ENCODE measurements at regions not wholly inside any gene's neighbourhood (a gene's known extent, or its start where the extent isn't known, plus 50 kb on each side); places are given as distances from the start of the nearest gene placed in this dataset.

DNA sequence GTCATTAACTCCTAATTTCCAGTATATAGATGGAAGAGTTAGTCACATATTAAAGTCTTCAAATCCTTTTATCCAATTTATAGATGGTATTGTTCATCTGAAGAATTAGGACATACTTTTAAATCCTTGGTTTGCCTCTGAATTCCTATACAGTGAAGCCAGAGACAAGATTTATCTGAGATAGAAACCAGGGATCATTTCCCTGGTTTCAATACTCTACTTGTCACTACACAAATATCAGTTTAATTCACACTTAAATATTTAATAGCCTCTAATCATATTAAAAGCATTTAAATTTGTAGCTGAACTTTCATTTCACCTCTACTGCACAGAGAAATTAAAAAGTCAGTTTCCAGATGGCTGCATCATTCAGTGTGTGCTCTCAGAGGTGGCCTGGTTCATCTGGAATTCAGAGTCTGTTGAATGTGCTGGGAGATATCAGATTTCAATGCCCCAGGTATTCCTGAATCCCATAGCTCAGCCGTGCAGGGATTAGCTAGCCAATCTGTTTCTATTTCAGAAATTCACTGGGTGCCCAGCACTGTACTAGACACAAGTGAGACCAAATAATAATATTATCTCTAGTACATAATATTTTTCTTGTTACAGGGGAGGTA lies 344.3 kb downstream of the AASDHPPT start:
- DNase-seq (no peak), ATAC-seq (no peak)
- no peaks in the 10 kb centered on the region for H3K4me1 ChIP-seq
- no peak for TF ChIP-seq POLR2A (IDR thresholded peaks at IDR 0.05)
- TF ChIP-seq, protein P1, sequence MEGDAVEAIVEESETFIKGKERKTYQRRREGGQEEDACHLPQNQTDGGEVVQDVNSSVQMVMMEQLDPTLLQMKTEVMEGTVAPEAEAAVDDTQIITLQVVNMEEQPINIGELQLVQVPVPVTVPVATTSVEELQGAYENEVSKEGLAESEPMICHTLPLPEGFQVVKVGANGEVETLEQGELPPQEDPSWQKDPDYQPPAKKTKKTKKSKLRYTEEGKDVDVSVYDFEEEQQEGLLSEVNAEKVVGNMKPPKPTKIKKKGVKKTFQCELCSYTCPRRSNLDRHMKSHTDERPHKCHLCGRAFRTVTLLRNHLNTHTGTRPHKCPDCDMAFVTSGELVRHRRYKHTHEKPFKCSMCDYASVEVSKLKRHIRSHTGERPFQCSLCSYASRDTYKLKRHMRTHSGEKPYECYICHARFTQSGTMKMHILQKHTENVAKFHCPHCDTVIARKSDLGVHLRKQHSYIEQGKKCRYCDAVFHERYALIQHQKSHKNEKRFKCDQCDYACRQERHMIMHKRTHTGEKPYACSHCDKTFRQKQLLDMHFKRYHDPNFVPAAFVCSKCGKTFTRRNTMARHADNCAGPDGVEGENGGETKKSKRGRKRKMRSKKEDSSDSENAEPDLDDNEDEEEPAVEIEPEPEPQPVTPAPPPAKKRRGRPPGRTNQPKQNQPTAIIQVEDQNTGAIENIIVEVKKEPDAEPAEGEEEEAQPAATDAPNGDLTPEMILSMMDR (IDR thresholded peaks at IDR 0.05 in 4 of 5, conservative IDR thresholded peaks at IDR 0.05 in 1 of 5) = no peak
- no peak overlapping the region for H3K4me3 ChIP-seq
- H3K27ac ChIP-seq = no peak overlapping the region
- H3K9me3 ChIP-seq = no peaks in the 10 kb centered on the region
- H3K36me3 ChIP-seq = no peaks in the 10 kb centered on the region
- H3K27me3 ChIP-seq = no peaks in the 10 kb centered on the region
- in situ Hi-C loops (cut with MboI; ENCODE audit: low sequenced_read_pairs in 4 of 4) = no loop called here
- intact Hi-C loops (cut with DNase I; ENCODE audit: low total_unique reads) = no loop called here

DNA sequence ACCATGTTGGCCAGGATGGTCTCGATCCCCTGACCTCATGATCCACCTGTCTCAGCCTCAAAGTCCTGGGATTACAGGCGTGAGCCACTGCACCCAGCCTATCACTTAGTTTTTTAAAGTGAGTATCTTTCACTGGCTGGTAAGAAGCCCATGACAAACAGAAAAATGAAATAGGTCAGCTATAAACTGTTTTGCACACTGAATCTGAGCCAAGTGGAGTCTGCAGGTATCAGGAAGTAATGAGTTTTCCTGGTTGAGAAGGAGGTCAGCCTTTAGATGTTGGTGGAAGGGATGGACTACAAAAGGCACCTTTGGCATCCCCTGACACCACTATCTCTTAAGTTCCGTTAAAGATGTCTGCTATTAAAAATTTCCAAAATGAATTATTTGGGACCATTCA lies 345.1 kb downstream of the AASDHPPT start:
- H3K27me3 ChIP-seq = no peaks in the 10 kb centered on the region
- ATAC-seq = no peak
- DNase-seq = no peak
- TF ChIP-seq, protein P1 (IDR thresholded peaks at IDR 0.05 in 4 of 5, conservative IDR thresholded peaks at IDR 0.05 in 1 of 5) = no peak
- TF ChIP-seq POLR2A (IDR thresholded peaks at IDR 0.05) = no peak
- no peaks in the 10 kb centered on the region for H3K9me3 ChIP-seq
- no peak overlapping the region for H3K4me3 ChIP-seq
- no peak overlapping the region for H3K27ac ChIP-seq
- H3K36me3 ChIP-seq = no peaks in the 10 kb centered on the region
- in situ Hi-C loops (cut with MboI; ENCODE audit: low sequenced_read_pairs in 4 of 4) = no loop called here
- intact Hi-C loops (cut with DNase I; ENCODE audit: low total_unique reads) = no loop called here
- no peaks in the 10 kb centered on the region for H3K4me1 ChIP-seq

DNA sequence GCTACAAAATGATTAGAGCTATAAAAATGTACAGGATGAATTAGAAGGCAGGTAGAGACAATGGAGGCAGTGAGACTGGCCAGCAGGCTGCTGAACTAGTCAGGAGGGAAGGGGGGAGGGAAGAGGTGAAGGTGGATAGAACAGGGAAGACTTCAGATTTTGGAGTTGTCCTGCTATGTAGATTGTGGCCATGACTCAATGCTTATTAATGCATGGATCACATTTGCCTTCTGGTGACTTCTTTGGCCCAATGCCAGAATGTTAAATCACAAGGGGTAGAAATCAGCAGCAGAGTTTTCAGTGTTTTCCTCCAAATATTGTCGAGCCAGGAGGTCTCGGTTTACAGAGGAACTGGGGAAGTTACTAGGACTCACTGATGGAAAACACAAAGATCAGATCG lies 346.6 kb downstream of the AASDHPPT start:
- Histone ChIP-seq H3K27me3 (no peaks in the 10 kb centered on the region), H3K4me1 (no peaks in the 10 kb centered on the region), H3K4me3 (no peak overlapping the region), H3K36me3 (no peaks in the 10 kb centered on the region), H3K9me3 (no peaks in the 10 kb centered on the region), H3K27ac (no peak overlapping the region)
- DNase-seq (no peak), ATAC-seq (no peak)
- intact Hi-C loops (cut with DNase I; ENCODE audit: low total_unique reads) = no loop called here
- in situ Hi-C loops (cut with MboI; ENCODE audit: low sequenced_read_pairs in 4 of 4) = no loop called here
- TF ChIP-seq, protein P1 (IDR thresholded peaks at IDR 0.05 in 4 of 5, conservative IDR thresholded peaks at IDR 0.05 in 1 of 5) = no peak
- no peak for TF ChIP-seq POLR2A (IDR thresholded peaks at IDR 0.05)

DNA sequence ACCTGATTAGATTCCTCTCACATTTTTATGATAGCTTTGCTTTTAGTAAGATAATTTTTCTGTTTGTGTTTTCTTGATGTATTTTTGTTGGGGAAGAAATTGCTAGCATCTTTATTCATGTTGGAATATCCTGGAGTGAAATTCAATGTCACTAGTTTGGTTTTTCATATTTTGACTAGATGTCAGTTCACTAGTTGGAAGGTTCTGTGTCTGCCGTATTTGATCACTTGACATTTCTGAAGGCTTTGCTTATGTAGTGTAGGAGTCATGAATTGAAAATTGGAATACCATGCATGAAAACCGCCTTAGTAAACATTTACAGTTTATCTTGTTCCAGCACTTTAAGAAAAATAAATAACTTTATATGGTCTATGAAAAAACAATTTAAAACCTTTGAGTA lies 348.4 kb downstream of the AASDHPPT start:
- intact Hi-C loops (cut with DNase I; ENCODE audit: low total_unique reads) (no loop called here), in situ Hi-C loops (cut with MboI; ENCODE audit: low sequenced_read_pairs in 4 of 4) (no loop called here)
- DNase-seq (no peak), ATAC-seq (no peak)
- TF ChIP-seq, protein P1 (IDR thresholded peaks at IDR 0.05 in 4 of 5, conservative IDR thresholded peaks at IDR 0.05 in 1 of 5) = no peak
- TF ChIP-seq POLR2A (IDR thresholded peaks at IDR 0.05) = no peak
- H3K27me3 ChIP-seq = no peaks in the 10 kb centered on the region
- H3K36me3 ChIP-seq = no peaks in the 10 kb centered on the region
- no peaks in the 10 kb centered on the region for H3K9me3 ChIP-seq
- no peaks in the 10 kb centered on the region for H3K4me1 ChIP-seq
- no peak overlapping the region for H3K4me3 ChIP-seq
- no peak overlapping the region for H3K27ac ChIP-seq

DNA sequence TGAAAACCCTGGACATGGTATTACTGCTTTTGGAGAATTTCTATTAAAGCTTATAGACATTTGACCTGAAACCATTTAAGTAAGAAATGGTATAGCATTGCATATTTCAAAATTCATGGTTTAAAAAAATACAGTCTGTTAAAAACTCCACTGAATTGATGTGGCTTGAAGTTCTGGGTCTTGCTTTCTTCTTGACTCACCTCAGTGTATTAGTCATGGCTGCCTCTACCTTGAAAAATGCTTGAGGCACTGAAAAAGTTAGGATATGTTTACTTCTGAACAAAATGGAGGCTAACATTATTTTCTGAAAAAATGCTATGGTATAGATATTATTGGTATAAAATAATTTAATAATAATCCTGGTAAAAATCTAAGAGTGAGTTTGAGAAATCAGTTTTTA lies 349.2 kb downstream of the AASDHPPT start:
- no peak for DNase-seq
- Histone ChIP-seq H3K4me3 (no peak overlapping the region), H3K4me1 (no peaks in the 10 kb centered on the region)

More for the DNA sequence above, 349.2 kb downstream of the AASDHPPT start:
- TF ChIP-seq POLR2A (IDR thresholded peaks at IDR 0.05) = no peak
- H3K27me3 ChIP-seq = no peaks in the 10 kb centered on the region
- H3K27ac ChIP-seq = no peak overlapping the region
- no peak for ATAC-seq
- in situ Hi-C loops (cut with MboI; ENCODE audit: low sequenced_read_pairs in 4 of 4) (no loop called here), intact Hi-C loops (cut with DNase I; ENCODE audit: low total_unique reads) (no loop called here)
- H3K36me3 ChIP-seq = no peaks in the 10 kb centered on the region
- H3K9me3 ChIP-seq = no peaks in the 10 kb centered on the region
